Neuronal stem cell (in vitro differentiated cells): ENCODE measurements at regions not wholly inside any gene's neighbourhood (a gene's known extent, or its start where the extent isn't known, plus 50 kb on each side); places are given as distances from the start of the nearest gene placed in this dataset.
A peak's percentile ranks its signal among the peaks of the same experiment; 100 is the strongest.

Experiments used
- DNase-seq: peaks from one replicate; pipeline ENCODE4 v3.0.0-alpha.2; 2013; ENCODE audit warnings: low spot score
- H2AFZ ChIP-seq: one replicate; pipeline ENCODE4 v1.6.1; 2013; ENCODE audit warnings: mild to moderate bottlenecking, low read length, inconsistent platforms
- H2AK5ac ChIP-seq: 2 replicates; pipeline ENCODE4 v1.6.1; 2013; ENCODE audit warnings: low read depth, mild to moderate bottlenecking, inconsistent platforms, low read length, moderate library complexity, mixed read lengths
- H2BK120ac ChIP-seq: 2 replicates; pipeline ENCODE4 v1.6.1; 2013; ENCODE audit warnings: low read depth, mild to moderate bottlenecking, inconsistent platforms, low read length, moderate library complexity, mixed read lengths
- H2BK12ac ChIP-seq: one replicate; pipeline ENCODE4 v1.6.1; 2013; ENCODE audit warnings: low read length, inconsistent platforms
- H2BK15ac ChIP-seq: 2 replicates; pipeline ENCODE4 v1.6.1; 2013; ENCODE audit warnings: mild to moderate bottlenecking, low read length, inconsistent platforms, mixed read lengths
- H2BK5ac ChIP-seq: one replicate; pipeline ENCODE4 v1.6.1; 2013; ENCODE audit warnings: inconsistent platforms, mild to moderate bottlenecking, low read length, moderate library complexity
- H3K14ac ChIP-seq: one replicate; pipeline ENCODE4 v1.6.1; 2013; ENCODE audit warnings: low read length, inconsistent platforms
- H3K18ac ChIP-seq: 2 replicates; pipeline ENCODE4 v1.6.1; 2013; ENCODE audit warnings: low read length, inconsistent platforms
- H3K23ac ChIP-seq: 2 replicates; pipeline ENCODE4 v1.6.1; 2013; ENCODE audit warnings: low read depth, mild to moderate bottlenecking, mixed read lengths, low read length, inconsistent platforms; ENCODE audit not compliant: poor library complexity
- H3K27ac ChIP-seq: replicated peaks from 3 replicates; pipeline ENCODE4 v1.5.1; 2013; ENCODE audit warnings: low read length, inconsistent platforms
- H3K27me3 ChIP-seq, 3 experiments: 2 replicates each; pipeline ENCODE4 v1.6.1; 2013; ENCODE audit warnings: low read length in 3 of 3, mild to moderate bottlenecking in 2 of 3, inconsistent platforms in 1 of 3, low read depth in 1 of 3, mixed read lengths in 1 of 3, moderate library complexity in 1 of 3; ENCODE audit not compliant: control insufficient read depth in 3 of 3, insufficient read depth in 3 of 3
- H3K36me3 ChIP-seq, 2 donors: replicated peaks in 1 of 2; 2 replicates each; pipeline ENCODE4 v1.6.1; 2013; ENCODE audit warnings: low read length in 2 of 2; ENCODE audit not compliant: control insufficient read depth in 2 of 2, insufficient read depth in 2 of 2
- H3K4ac ChIP-seq: 2 replicates; pipeline ENCODE4 v1.6.1; 2013; ENCODE audit warnings: inconsistent platforms, mild to moderate bottlenecking, low read length, moderate library complexity
- H3K4me1 ChIP-seq, 2 donors: 1 replicate in 1 of 2; 2 replicates in 1 of 2; pipeline ENCODE4 v1.6.1; 2013; ENCODE audit warnings: low read length in 2 of 2, low read depth in 1 of 2; ENCODE audit not compliant: control insufficient read depth in 2 of 2, insufficient read depth in 1 of 2
- H3K4me2 ChIP-seq: one replicate; pipeline ENCODE4 v1.6.1; 2013; ENCODE audit warnings: mild to moderate bottlenecking, low read length, inconsistent platforms; ENCODE audit not compliant: insufficient read depth, poor library complexity, severe bottlenecking
- H3K4me3 ChIP-seq, 2 donors: 2 replicates each; pipeline ENCODE4 v1.5.1; 2013; ENCODE audit warnings: low read length in 2 of 2, mild to moderate bottlenecking in 2 of 2, inconsistent platforms in 1 of 2, moderate library complexity in 1 of 2
- H3K79me1 ChIP-seq: one replicate; pipeline ENCODE4 v1.6.1; 2013; ENCODE audit warnings: low read depth, mild to moderate bottlenecking, inconsistent platforms, low read length, moderate library complexity
- H3K9ac ChIP-seq: one replicate; pipeline ENCODE4 v1.6.1; 2013; ENCODE audit warnings: mild to moderate bottlenecking, low read depth, low read length, inconsistent platforms; ENCODE audit not compliant: poor library complexity
- H3K9me3 ChIP-seq, 2 donors: replicated peaks in 1 of 2; 2 replicates each; pipeline versions ENCODE3 to v1.6.1; 2013; ENCODE audit warnings: low read length in 2 of 2, mild to moderate bottlenecking in 2 of 2, inconsistent platforms in 1 of 2, low read depth in 1 of 2, mixed read lengths in 1 of 2, moderate library complexity in 1 of 2; ENCODE audit not compliant: control insufficient read depth in 2 of 2, insufficient read depth in 1 of 2
- H4K8ac ChIP-seq: one replicate; pipeline ENCODE4 v1.6.1; 2013; ENCODE audit warnings: low read depth, mild to moderate bottlenecking, inconsistent platforms, low read length, moderate library complexity
- H4K91ac ChIP-seq: one replicate; pipeline ENCODE4 v1.6.1; 2013; ENCODE audit warnings: low read length, low read depth, mild to moderate bottlenecking, inconsistent platforms; ENCODE audit not compliant: poor library complexity
- WGBS, 2 donors: extraction: QIAGEN DNeasy Blood & Tissue Kit; methylation state at CpG; one replicate each; pipeline ENCODE4 v1.1.7; 2013; ENCODE audit warnings: missing lambda C conversion rate in 2 of 2, mixed read lengths in 1 of 2; ENCODE audit not compliant: insufficient read length in 2 of 2, insufficient replicate concordance in 1 of 2; ENCODE audit errors: extremely low coverage in 2 of 2; 5-methylcytosine and 5-hydroxymethylcytosine counted together

DNA sequence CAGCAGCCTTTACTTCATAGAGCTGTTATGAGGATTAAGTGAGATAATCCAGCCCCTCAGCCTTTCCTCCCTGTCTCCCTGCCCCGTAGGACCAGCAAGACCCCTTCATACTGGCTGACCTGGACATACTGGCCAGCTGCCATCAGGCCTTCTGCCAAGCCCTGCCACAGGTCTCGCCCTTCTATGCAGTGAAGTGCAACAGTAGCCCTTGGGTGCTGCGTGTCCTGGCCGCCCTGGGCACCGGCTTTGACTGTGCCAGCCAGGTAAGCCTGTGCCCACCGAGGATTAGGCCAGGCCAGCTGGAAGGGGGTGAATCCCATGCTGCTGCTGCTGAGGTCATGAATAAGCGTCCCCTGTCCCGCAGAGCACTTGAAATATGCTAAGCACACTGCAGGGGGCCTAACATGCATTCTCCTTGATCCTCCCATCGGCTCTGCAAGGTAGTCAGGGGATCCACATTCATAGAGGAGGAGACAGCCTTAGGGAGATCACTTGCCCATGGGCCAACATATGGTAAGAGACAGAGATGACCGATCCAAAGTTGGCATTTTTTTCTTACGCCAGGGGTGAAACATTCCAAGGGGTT, 73.3 kb upstream of the TINAGL1 start:
- Histone ChIP-seq H3K18ac (peak overlapping the region; percentile 62), H3K14ac (peak overlapping the region; percentile 28), H2BK5ac (no peak overlapping the region), H3K36me3 (no peaks in the 10 kb centered on the region), H2BK15ac (no peak overlapping the region), H2BK12ac (no peak overlapping the region), H3K9me3 (no peaks in the 10 kb centered on the region), H4K91ac (no peak overlapping the region), H4K8ac (no peak overlapping the region), H3K9ac (peak overlapping the region; percentile 63), H3K4me1 (peaks cover 0 to 11% of the 10 kb centered on the region in 2 donors), H3K23ac (peak overlapping the region; percentile 69), H2AK5ac (peak overlapping the region; percentile 73), H3K27ac (no peak overlapping the region), H3K79me1 (no peaks in the 10 kb centered on the region), H3K4me2 (no peak overlapping the region), H2BK120ac (no peak overlapping the region), H3K4me3 (no peak overlapping the region), H2AFZ (no peak overlapping the region), H3K27me3 (peaks cover 0 to 29% (median 0%) of the 10 kb centered on the region in 3 experiments), H3K4ac (no peak overlapping the region)
- no peak for DNase-seq
- WGBS, 2 donors = no CpG with 5 or more reads among the region's 11 CpGs

DNA sequence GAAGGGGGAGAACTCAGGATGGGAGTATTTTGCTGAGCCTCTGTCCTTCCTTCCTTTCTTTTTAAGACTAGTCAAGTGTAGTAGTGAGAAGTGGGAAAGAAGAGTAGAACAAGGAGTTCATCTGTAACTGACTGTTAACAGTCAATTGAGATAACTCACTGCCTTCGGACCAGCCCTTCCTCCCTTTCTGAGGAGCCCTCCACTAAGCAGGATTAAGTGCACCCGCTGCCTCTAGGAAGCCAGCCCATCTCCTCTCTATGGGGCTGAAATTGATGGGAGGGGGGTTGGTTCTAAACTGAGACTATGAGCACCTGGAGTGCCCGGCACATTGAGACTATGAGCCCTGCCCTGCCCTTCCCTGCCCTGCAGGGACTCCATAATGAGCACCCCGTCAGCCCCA, 72.7 kb upstream of the TINAGL1 start:
- no peak overlapping the region for H3K23ac ChIP-seq
- H4K8ac ChIP-seq = no peak overlapping the region
- H2BK120ac ChIP-seq = no peak overlapping the region
- no peak overlapping the region for H3K4me3 ChIP-seq
- DNase-seq = no peak
- peaks cover 0 to 29% (median 0%) of the 10 kb centered on the region in 3 experiments for H3K27me3 ChIP-seq
- no peak overlapping the region for H3K9ac ChIP-seq
- no peak overlapping the region for H2AFZ ChIP-seq
- H3K4me1 ChIP-seq = peaks cover 0 to 13% of the 10 kb centered on the region in 2 donors
- H3K36me3 ChIP-seq = no peaks in the 10 kb centered on the region
- H2AK5ac ChIP-seq = no peak overlapping the region
- H3K4me2 ChIP-seq = no peak overlapping the region
- H3K4ac ChIP-seq = no peak overlapping the region
- H4K91ac ChIP-seq = no peak overlapping the region
- no peak overlapping the region for H2BK12ac ChIP-seq
- peak overlapping the region; percentile 76 for H2BK15ac ChIP-seq
- WGBS, 2 donors = no CpG with 5 or more reads among the region's 4 CpGs
- no peak overlapping the region for H3K27ac ChIP-seq
- H3K9me3 ChIP-seq = no peaks in the 10 kb centered on the region
- H2BK5ac ChIP-seq = no peak overlapping the region
- no peak overlapping the region for H3K14ac ChIP-seq
- no peaks in the 10 kb centered on the region for H3K79me1 ChIP-seq
- H3K18ac ChIP-seq = no peak overlapping the region

- H2AFZ ChIP-seq = no peak overlapping the region
- H3K4me1 ChIP-seq = peaks cover 0 to 13% of the 10 kb centered on the region in 2 donors
- H3K18ac ChIP-seq = peak overlapping the region; percentile 55
- H2AK5ac ChIP-seq = peak overlapping the region; percentile 71
- no peak overlapping the region for H3K14ac ChIP-seq
- no peak overlapping the region for H4K8ac ChIP-seq
- H4K91ac ChIP-seq = no peak overlapping the region
- no peak overlapping the region for H3K23ac ChIP-seq
- DNase-seq = no peak
- H2BK12ac ChIP-seq = no peak overlapping the region
- no peak overlapping the region for H3K4me2 ChIP-seq
- no peak overlapping the region for H2BK5ac ChIP-seq
- no peaks in the 10 kb centered on the region for H3K9me3 ChIP-seq
- no peaks in the 10 kb centered on the region for H3K36me3 ChIP-seq
- no peak overlapping the region for H2BK120ac ChIP-seq
- no peak overlapping the region for H3K27ac ChIP-seq
- no peaks in the 10 kb centered on the region for H3K79me1 ChIP-seq
- peak overlapping the region; percentile 76 for H2BK15ac ChIP-seq
- no peak overlapping the region for H3K4ac ChIP-seq
- H3K9ac ChIP-seq = no peak overlapping the region
- peaks cover 0 to 29% (median 0%) of the 10 kb centered on the region in 3 experiments for H3K27me3 ChIP-seq
- WGBS, 2 donors = no CpG with 5 or more reads among the region's 8 CpGs
- H3K4me3 ChIP-seq = no peak overlapping the region
Observed at GRCh38 chr1:31504001-31504400, 72.3 kb upstream of the TINAGL1 start.

GRCh38 chr1:31505911-31506497, 70.3 kb upstream of the TINAGL1 start:
- H2BK15ac ChIP-seq = no peak overlapping the region

More at GRCh38 chr1:31505911-31506497, 70.3 kb upstream of the TINAGL1 start:
- H3K23ac ChIP-seq = no peak overlapping the region
- H3K27ac ChIP-seq = no peak overlapping the region
- H3K9ac ChIP-seq = no peak overlapping the region
- WGBS, 2 donors = no CpG with 5 or more reads among the region's 13 CpGs
- no peak overlapping the region for H3K4me3 ChIP-seq
- H2AK5ac ChIP-seq = peak overlapping the region; percentile 78
- no peak overlapping the region for H3K14ac ChIP-seq
- H2BK12ac ChIP-seq = peak overlapping the region; percentile 1
- no peak for DNase-seq
- H2AFZ ChIP-seq = no peak overlapping the region
- no peak overlapping the region for H3K4me2 ChIP-seq
- H3K27me3 ChIP-seq = peaks cover 0 to 24% (median 0%) of the 10 kb centered on the region in 3 experiments
- H4K8ac ChIP-seq = no peak overlapping the region
- H3K4ac ChIP-seq = no peak overlapping the region
- H2BK5ac ChIP-seq = no peak overlapping the region
- H3K79me1 ChIP-seq = no peaks in the 10 kb centered on the region
- no peaks in the 10 kb centered on the region for H3K36me3 ChIP-seq
- H3K9me3 ChIP-seq = no peaks in the 10 kb centered on the region
- peak overlapping the region; percentile 31 for H3K18ac ChIP-seq
- H3K4me1 ChIP-seq = peaks cover 0 to 13% of the 10 kb centered on the region in 2 donors
- no peak overlapping the region for H2BK120ac ChIP-seq
- no peak overlapping the region for H4K91ac ChIP-seq
